HepG2 (cell line): ENCODE measurements at regions not wholly inside any gene's neighbourhood (a gene's known extent, or its start where the extent isn't known, plus 50 kb on each side); places are given as distances from the start of the nearest gene placed in this dataset.

Source experiments
- ATAC-seq: fragments of 200-7000 bp; cut with Tn5 transposase; 3 replicates; pipeline ENCODE4 v1.9.1; 2020; ENCODE audit warnings: mild to moderate bottlenecking, moderate library complexity
- BruUV-seq: library from RNA; stranded (reverse); fragments of 400-500 nt; replicated peaks from 2 replicates; lab custom pipeline; 2021; lab: Mats Ljungman, UMichigan
- CTCF ChIA-PET: fragments of 300-600 bp; formaldehyde crosslinking; extraction: SDS; loops from one replicate; lab custom pipeline; 2021; ENCODE audit warnings: low total read pairs, inconsistent platforms, low intra/inter-chr PET ratio; lab: Yijun Ruan, JAX
- POLR2A ChIA-PET: fragments of 350-600 bp; sonication (Branson Sonifier 250); formaldehyde crosslinking; loops from one replicate; lab custom pipeline; 2020; ENCODE audit warnings: antibody characterized with exemption, inconsistent platforms; lab: Yijun Ruan, JAX
- DNase-seq: peaks from one replicate; pipeline ENCODE4 v3.0.0-alpha.2; 2015; ENCODE audit warnings: low spot score
- FAIRE-seq: peaks from 3 replicates; lab custom pipeline; 2011; peaks lifted over from hg19 to GRCh38; lab: Jason Lieb, UNC
- H2AFZ ChIP-seq: one replicate; pipeline ENCODE4 v1.6.1; 2011; ENCODE audit warnings: low read length, inconsistent platforms
- H3K27ac ChIP-seq: fragments of 300-600 bp; 3 replicates; pipeline ENCODE4 v1.8.0; 2011; ENCODE audit warnings: mixed run types, mild to moderate bottlenecking, mixed read lengths, low read length, inconsistent platforms; ENCODE audit not compliant: insufficient read depth; ENCODE audit errors: extremely low read length
- H3K27me3 ChIP-seq, 2 experiments: fragments of 200-600 bp in 1 of 2; 2 replicates in 1 of 2; 3 replicates in 1 of 2; pipeline versions ENCODE4 v1.6.0 to v1.8.0; 2011; ENCODE audit warnings: low read length in 2 of 2, mild to moderate bottlenecking in 2 of 2, moderate library complexity in 2 of 2, inconsistent platforms in 1 of 2; ENCODE audit not compliant: insufficient read depth in 2 of 2, control insufficient read depth in 1 of 2
- H3K36me3 ChIP-seq, 2 experiments: fragments of 200-600 bp in 1 of 2; replicated peaks in 1 of 2; 2 replicates in 1 of 2; 3 replicates in 1 of 2; pipeline versions ENCODE4 v1.5.1 to v1.8.0; 2011; ENCODE audit warnings: low read length in 2 of 2, inconsistent platforms in 1 of 2; ENCODE audit not compliant: insufficient read depth in 2 of 2, control insufficient read depth in 1 of 2
- H3K4me1 ChIP-seq: 2 replicates; pipeline ENCODE4 v1.5.1; 2012; ENCODE audit warnings: low read length, inconsistent platforms; ENCODE audit not compliant: insufficient read depth
- H3K4me2 ChIP-seq: 2 replicates; pipeline ENCODE4 v1.6.0; 2011; ENCODE audit warnings: low read depth, low read length, inconsistent platforms
- H3K4me3 ChIP-seq, 3 experiments: fragments of 200-600 bp in 1 of 3; sonication (generic), shearing (Covaris generic) in 1 of 3; replicated peaks in 1 of 3; 2 replicates each; pipeline ENCODE4 v1.5.1; 2011 to 2016; ENCODE audit warnings: low read length in 3 of 3, inconsistent platforms in 2 of 3, low read depth in 2 of 3, mild to moderate bottlenecking in 2 of 3, control low read depth in 1 of 3, mixed read lengths in 1 of 3; ENCODE audit not compliant: insufficient read depth in 1 of 3
- H3K79me2 ChIP-seq: one replicate; pipeline ENCODE4 v1.6.1; 2011; ENCODE audit warnings: low read length, inconsistent platforms; ENCODE audit not compliant: insufficient read depth
- H3K9ac ChIP-seq: 2 replicates; pipeline ENCODE4 v1.6.0; 2011; ENCODE audit warnings: mild to moderate bottlenecking, low read depth, low read length, inconsistent platforms; ENCODE audit not compliant: insufficient read depth
- H3K9me3 ChIP-seq: 2 replicates; pipeline ENCODE4 v1.5.1; 2012; ENCODE audit warnings: mild to moderate bottlenecking, low read length
- H4K20me1 ChIP-seq: 2 replicates; pipeline ENCODE4 v1.6.0; 2011; ENCODE audit warnings: inconsistent platforms, mild to moderate bottlenecking, low read length, moderate library complexity; ENCODE audit not compliant: insufficient read depth
- ADNP ChIP-seq: sonication (generic); formaldehyde crosslinking; IDR thresholded peaks from 2 replicates; pipeline ENCODE4 v1.4.0; 2020; ENCODE audit warnings: missing genetic modification reagents
- CHCHD3 ChIP-seq: sonication (generic); formaldehyde crosslinking; IDR thresholded peaks from 2 replicates; pipeline ENCODE4 v1.8.0; 2022; ENCODE audit warnings: mild to moderate bottlenecking, missing genetic modification reagents, moderate library complexity
- FOXJ3 ChIP-seq: sonication (generic); formaldehyde crosslinking; IDR thresholded peaks from 2 replicates; pipeline ENCODE4 v1.4.0; 2020; ENCODE audit warnings: missing genetic modification reagents, mild to moderate bottlenecking, borderline replicate concordance
- ISL2 ChIP-seq: sonication (generic); formaldehyde crosslinking; IDR thresholded peaks from 2 replicates; pipeline ENCODE4 v1.5.0; 2020; ENCODE audit warnings: missing genetic modification reagents
- MBNL3 ChIP-seq: fragments of 250-450 bp; sonication (Bioruptor Pico); conservative IDR thresholded peaks from 2 replicates; pipeline ENCODE4 v1.8.0; 2022; ENCODE audit warnings: mild to moderate bottlenecking, inconsistent platforms
- PBX3 ChIP-seq: sonication (generic); formaldehyde crosslinking; IDR thresholded peaks from 2 replicates; pipeline ENCODE4 v1.8.1; 2023; ENCODE audit warnings: missing genetic modification reagents, inconsistent platforms, borderline replicate concordance
- SATB2 ChIP-seq: sonication (generic); formaldehyde crosslinking; IDR thresholded peaks from 2 replicates; pipeline ENCODE4 v1.5.0; 2020; ENCODE audit warnings: missing genetic modification reagents
- WGBS: methylation state at CpG from one replicate; pipeline ENCODE4 v1.1.6; 2017; ENCODE audit warnings: low lambda C conversion rate; 5-methylcytosine and 5-hydroxymethylcytosine counted together
- in situ Hi-C: cut with HindIII; loops from 2 replicates; pipeline ENCODE4 v1.10.0; 2017; ENCODE audit warnings: low pct_unique_long_range_greater_than_20kb; ENCODE audit not compliant: extremely low pct_ligation_motif_present
- intact Hi-C: fragments of 100-400 bp; cut with micrococcal nuclease; formaldehyde crosslinking; loops from one replicate; pipeline ENCODE4 v1.10.0; 2022; ENCODE audit not compliant: unreplicated experiment
- TF ChIP-seq, protein P1 (sequence below): sonication (generic); formaldehyde crosslinking; IDR thresholded peaks from 2 replicates; pipeline ENCODE4 v1.5.0; 2020; ENCODE audit warnings: mild to moderate bottlenecking, low read depth, missing genetic modification reagents, borderline replicate concordance
- TF ChIP-seq, protein P2 (sequence below): sonication (generic); formaldehyde crosslinking; IDR thresholded peaks from 2 replicates; pipeline ENCODE4 v1.4.0; 2020; ENCODE audit warnings: missing genetic modification reagents, borderline replicate concordance
- TF ChIP-seq, protein P3 (sequence below): sonication (generic); formaldehyde crosslinking; IDR thresholded peaks from 2 replicates; pipeline ENCODE4 v1.5.0; 2020; ENCODE audit warnings: missing genetic modification reagents, mild to moderate bottlenecking, borderline replicate concordance
- TF ChIP-seq, protein P4 (sequence below): sonication (generic); formaldehyde crosslinking; IDR thresholded peaks from 2 replicates; pipeline ENCODE4 v1.4.0; 2020; ENCODE audit warnings: mild to moderate bottlenecking, missing genetic modification reagents

DNA sequence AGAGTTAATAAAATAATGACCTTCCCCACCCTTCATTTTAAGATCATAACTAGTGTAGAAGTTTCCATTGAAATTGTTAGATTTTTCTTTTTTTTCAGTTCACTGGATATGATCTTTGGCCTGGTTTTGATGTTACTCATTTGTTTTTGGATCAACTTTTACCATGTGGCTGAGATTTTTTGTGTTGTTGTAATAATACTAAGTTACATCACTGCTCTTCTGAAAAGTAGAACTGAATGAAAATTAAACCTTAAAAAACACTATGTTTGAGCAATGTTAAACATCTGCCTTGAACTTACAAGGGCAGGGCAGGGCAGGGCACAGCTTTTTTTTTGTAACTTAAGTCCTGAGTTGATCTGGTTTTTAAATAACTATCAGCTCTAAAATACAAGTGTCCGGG lies 204.8 kb upstream of the ADAMTS5 start:
- in situ Hi-C loops: no loop called here

More for the DNA sequence above, 204.8 kb upstream of the ADAMTS5 start:
- no peak overlapping the region for H3K4me2 ChIP-seq
- BruUV-seq: no TSS peak
- no peak for ATAC-seq
- TF ChIP-seq FOXJ3 (CRISPR knock-in tag): no peak
- TF ChIP-seq SATB2 (CRISPR knock-in tag): no peak
- no peak for TF ChIP-seq MBNL3 (CRISPR knock-in tag)
- TF ChIP-seq, protein P1, sequence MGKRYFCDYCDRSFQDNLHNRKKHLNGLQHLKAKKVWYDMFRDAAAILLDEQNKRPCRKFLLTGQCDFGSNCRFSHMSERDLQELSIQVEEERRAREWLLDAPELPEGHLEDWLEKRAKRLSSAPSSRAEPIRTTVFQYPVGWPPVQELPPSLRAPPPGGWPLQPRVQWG: no peak
- TF ChIP-seq PBX3 (CRISPR knock-in tag): no peak
- TF ChIP-seq, protein P2, sequence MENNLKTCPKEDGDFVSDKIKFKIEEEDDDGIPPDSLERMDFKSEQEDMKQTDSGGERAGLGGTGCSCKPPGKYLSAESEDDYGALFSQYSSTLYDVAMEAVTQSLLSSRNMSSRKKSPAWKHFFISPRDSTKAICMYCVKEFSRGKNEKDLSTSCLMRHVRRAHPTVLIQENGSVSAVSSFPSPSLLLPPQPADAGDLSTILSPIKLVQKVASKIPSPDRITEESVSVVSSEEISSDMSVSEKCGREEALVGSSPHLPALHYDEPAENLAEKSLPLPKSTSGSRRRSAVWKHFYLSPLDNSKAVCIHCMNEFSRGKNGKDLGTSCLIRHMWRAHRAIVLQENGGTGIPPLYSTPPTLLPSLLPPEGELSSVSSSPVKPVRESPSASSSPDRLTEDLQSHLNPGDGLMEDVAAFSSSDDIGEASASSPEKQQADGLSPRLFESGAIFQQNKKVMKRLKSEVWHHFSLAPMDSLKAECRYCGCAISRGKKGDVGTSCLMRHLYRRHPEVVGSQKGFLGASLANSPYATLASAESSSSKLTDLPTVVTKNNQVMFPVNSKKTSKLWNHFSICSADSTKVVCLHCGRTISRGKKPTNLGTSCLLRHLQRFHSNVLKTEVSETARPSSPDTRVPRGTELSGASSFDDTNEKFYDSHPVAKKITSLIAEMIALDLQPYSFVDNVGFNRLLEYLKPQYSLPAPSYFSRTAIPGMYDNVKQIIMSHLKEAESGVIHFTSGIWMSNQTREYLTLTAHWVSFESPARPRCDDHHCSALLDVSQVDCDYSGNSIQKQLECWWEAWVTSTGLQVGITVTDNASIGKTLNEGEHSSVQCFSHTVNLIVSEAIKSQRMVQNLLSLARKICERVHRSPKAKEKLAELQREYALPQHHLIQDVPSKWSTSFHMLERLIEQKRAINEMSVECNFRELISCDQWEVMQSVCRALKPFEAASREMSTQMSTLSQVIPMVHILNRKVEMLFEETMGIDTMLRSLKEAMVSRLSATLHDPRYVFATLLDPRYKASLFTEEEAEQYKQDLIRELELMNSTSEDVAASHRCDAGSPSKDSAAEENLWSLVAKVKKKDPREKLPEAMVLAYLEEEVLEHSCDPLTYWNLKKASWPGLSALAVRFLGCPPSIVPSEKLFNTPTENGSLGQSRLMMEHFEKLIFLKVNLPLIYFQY: no peak
- TF ChIP-seq, protein P3, sequence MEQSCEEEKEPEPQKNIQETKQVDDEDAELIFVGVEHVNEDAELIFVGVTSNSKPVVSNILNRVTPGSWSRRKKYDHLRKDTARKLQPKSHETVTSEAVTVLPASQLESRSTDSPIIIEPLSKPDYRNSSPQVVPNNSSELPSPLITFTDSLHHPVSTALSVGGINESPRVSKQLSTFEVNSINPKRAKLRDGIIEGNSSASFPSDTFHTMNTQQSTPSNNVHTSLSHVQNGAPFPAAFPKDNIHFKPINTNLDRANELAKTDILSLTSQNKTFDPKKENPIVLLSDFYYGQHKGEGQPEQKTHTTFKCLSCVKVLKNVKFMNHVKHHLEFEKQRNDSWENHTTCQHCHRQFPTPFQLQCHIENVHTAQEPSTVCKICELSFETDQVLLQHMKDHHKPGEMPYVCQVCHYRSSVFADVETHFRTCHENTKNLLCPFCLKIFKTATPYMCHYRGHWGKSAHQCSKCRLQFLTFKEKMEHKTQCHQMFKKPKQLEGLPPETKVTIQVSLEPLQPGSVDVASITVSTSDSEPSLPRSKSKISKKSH (CRISPR knock-in tag): no peak
- TF ChIP-seq CHCHD3 (CRISPR knock-in tag): no peak
- TF ChIP-seq ADNP (CRISPR knock-in tag): no peak
- TF ChIP-seq ISL2 (CRISPR knock-in tag): no peak
- TF ChIP-seq, protein P4, sequence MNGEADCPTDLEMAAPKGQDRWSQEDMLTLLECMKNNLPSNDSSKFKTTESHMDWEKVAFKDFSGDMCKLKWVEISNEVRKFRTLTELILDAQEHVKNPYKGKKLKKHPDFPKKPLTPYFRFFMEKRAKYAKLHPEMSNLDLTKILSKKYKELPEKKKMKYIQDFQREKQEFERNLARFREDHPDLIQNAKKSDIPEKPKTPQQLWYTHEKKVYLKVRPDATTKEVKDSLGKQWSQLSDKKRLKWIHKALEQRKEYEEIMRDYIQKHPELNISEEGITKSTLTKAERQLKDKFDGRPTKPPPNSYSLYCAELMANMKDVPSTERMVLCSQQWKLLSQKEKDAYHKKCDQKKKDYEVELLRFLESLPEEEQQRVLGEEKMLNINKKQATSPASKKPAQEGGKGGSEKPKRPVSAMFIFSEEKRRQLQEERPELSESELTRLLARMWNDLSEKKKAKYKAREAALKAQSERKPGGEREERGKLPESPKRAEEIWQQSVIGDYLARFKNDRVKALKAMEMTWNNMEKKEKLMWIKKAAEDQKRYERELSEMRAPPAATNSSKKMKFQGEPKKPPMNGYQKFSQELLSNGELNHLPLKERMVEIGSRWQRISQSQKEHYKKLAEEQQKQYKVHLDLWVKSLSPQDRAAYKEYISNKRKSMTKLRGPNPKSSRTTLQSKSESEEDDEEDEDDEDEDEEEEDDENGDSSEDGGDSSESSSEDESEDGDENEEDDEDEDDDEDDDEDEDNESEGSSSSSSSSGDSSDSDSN (CRISPR knock-in tag): no peak
- no peak for DNase-seq
- H4K20me1 ChIP-seq: no peaks in the 10 kb centered on the region
- H3K27ac ChIP-seq: no peak overlapping the region
- 3% methylated on average over 1 of the region's 1 CpG for WGBS
- no peak overlapping the region for H3K4me3 ChIP-seq
- H3K36me3 ChIP-seq: no peaks in the 10 kb centered on the region
- FAIRE-seq: no peak
- H2AFZ ChIP-seq: no peak overlapping the region
- no peaks in the 10 kb centered on the region for H3K79me2 ChIP-seq
- ChIA-PET CTCF (no interaction called here), POLR2A (no interaction called here)
- peaks cover 61% of the 10 kb centered on the region for H3K9me3 ChIP-seq
- H3K9ac ChIP-seq: no peak overlapping the region
- intact Hi-C loops: no loop called here
- H3K4me1 ChIP-seq: no peaks in the 10 kb centered on the region
- no peaks in the 10 kb centered on the region for H3K27me3 ChIP-seq
